ENCODE measurements at regions not wholly inside any gene's neighbourhood (a gene's known extent, or its start where the extent isn't known, plus 50 kb on each side); places are given as distances from the start of the nearest gene placed in this dataset.

DNA sequence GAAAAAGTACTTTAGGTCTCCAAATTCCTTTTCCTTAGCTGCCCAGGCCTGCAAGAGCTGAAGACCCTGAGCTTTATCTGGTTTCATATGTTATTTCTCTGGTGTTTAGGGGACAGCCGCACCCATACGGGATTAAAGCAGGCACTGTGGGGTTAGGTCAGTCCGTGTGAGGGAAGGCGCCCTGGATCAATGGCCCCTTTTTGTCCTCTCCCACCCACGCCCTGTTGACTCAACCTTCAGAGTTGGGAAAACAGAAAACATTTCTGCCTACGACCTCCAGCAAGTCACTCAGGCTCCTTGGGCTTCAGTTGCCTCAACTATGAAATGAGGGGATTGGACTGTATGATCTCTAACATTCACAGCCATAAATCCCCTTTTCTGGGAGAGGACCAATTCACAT lies 55.2 kb upstream of the BARX2 start:
- peak in 1 of 2 donors; percentile 6 for TF ChIP-seq EP300 (IDR thresholded peaks at IDR 0.05)
- TF ChIP-seq, protein P1, sequence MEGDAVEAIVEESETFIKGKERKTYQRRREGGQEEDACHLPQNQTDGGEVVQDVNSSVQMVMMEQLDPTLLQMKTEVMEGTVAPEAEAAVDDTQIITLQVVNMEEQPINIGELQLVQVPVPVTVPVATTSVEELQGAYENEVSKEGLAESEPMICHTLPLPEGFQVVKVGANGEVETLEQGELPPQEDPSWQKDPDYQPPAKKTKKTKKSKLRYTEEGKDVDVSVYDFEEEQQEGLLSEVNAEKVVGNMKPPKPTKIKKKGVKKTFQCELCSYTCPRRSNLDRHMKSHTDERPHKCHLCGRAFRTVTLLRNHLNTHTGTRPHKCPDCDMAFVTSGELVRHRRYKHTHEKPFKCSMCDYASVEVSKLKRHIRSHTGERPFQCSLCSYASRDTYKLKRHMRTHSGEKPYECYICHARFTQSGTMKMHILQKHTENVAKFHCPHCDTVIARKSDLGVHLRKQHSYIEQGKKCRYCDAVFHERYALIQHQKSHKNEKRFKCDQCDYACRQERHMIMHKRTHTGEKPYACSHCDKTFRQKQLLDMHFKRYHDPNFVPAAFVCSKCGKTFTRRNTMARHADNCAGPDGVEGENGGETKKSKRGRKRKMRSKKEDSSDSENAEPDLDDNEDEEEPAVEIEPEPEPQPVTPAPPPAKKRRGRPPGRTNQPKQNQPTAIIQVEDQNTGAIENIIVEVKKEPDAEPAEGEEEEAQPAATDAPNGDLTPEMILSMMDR (IDR thresholded peaks at IDR 0.05), result no peak
- no peak for TF ChIP-seq POLR2A (IDR thresholded peaks at IDR 0.05)
